ENCODE measurements at regions not wholly inside any gene's neighbourhood (a gene's known extent, or its start where the extent isn't known, plus 50 kb on each side); places are given as distances from the start of the nearest gene placed in this dataset.

GRCh38 chr1:232317350-232317749, 312.6 kb downstream of the SIPA1L2 start (continued):
- no peak for TF ChIP-seq AFF4 (CRISPR knock-in tag; IDR thresholded peaks at IDR 0.05)
- TF ChIP-seq SMAD2 (IDR thresholded peaks at IDR 0.05; ENCODE audit: low read depth, low read length): no peak
- no peak for TF ChIP-seq GTF2E2 (tag; IDR thresholded peaks at IDR 0.05)
- no peak for TF ChIP-seq STAT6 (CRISPR knock-in tag; IDR thresholded peaks at IDR 0.05)
- TF ChIP-seq, protein P1, sequence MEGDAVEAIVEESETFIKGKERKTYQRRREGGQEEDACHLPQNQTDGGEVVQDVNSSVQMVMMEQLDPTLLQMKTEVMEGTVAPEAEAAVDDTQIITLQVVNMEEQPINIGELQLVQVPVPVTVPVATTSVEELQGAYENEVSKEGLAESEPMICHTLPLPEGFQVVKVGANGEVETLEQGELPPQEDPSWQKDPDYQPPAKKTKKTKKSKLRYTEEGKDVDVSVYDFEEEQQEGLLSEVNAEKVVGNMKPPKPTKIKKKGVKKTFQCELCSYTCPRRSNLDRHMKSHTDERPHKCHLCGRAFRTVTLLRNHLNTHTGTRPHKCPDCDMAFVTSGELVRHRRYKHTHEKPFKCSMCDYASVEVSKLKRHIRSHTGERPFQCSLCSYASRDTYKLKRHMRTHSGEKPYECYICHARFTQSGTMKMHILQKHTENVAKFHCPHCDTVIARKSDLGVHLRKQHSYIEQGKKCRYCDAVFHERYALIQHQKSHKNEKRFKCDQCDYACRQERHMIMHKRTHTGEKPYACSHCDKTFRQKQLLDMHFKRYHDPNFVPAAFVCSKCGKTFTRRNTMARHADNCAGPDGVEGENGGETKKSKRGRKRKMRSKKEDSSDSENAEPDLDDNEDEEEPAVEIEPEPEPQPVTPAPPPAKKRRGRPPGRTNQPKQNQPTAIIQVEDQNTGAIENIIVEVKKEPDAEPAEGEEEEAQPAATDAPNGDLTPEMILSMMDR (IDR thresholded peaks at IDR 0.05 in 2 of 3, conservative IDR thresholded peaks at IDR 0.05 in 1 of 3; ENCODE audit: insufficient read depth in 2 of 3, low read depth in 1 of 3, low read length in 3 of 3): no peak

All from K562 (cell line).